ENCODE measurements at regions not wholly inside any gene's neighbourhood (a gene's known extent, or its start where the extent isn't known, plus 50 kb on each side); places are given as distances from the start of the nearest gene placed in this dataset.

DNA sequence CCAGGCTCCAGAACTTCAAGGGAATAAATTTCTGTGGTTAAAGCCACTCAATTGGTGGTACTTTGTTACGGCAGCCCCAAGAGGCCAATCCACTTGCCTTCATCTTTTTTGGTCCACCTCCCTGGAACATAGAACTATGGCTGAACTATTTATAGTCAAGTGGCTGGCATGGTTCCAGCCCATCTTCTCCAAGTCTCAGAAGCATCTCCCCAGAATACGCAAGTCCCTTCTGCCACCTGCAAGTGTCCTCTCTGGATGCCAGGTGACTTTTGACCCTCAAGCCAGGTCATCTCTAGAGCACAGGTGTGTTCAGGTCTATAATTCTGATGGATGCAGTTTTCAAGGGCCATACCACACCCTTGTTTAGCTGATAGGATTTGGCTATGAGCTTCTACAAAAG, 371.5 kb downstream of the AACS start:
- DNase-seq: no peak

DNA sequence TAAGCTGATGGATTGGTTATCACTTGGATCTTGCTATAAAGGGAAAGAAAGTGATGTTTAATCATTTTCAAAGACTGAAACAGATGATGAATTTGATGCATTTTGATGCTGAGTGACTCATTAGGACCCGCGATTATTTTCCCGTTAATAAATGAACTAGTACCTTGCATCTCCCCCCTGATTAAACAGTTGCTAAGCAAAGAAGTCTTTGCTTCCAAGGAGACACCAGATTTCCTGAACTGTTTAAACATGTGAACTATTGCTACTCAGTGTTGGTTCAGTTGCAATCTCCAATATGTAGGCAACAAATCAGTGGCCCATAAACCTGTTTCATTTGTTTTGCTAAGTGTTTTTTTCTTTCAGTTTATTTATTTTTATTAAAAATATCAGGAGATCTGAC, 375.2 kb downstream of the AACS start:
- no peak for DNase-seq

DNA sequence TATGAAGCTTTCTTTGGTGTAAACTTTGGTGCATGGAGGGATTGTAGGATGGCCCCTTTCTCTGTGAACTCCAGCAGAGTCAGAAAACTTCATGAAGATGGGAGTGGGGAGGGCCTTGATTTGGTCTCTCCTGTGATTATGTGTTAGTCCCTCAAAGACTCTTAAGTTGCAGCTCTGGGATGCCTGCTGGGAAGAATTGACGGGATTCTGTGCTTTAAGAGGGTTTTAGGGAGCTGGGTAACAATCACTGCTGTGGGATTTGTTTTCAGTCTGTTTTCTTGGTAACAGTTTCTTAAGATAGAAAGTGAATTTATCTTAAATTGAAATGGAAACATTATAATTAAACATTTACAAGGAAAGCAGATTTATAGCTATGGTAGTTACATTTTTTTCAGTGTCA, 378.1 kb downstream of the AACS start:
- no peak for DNase-seq

DNA sequence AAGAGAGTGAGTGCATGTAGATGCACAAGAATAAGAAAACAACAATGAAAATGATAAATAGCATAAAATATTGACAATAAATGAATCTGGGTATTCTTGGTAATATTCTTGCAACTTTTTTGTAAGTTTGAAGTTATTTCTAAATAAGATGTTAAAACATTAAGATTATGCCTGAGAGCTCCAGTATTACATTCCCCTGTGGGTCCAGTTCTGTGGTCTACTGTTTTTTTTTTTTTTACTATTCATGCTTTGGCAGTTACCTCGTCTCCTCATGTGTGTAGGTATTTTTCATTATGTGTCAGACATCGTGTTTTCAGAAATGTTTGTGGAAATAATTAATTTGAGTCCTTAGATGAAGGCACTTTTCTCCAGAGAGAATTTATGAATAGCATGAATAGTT, 386.2 kb downstream of the AACS start:
- no peak for DNase-seq

DNA sequence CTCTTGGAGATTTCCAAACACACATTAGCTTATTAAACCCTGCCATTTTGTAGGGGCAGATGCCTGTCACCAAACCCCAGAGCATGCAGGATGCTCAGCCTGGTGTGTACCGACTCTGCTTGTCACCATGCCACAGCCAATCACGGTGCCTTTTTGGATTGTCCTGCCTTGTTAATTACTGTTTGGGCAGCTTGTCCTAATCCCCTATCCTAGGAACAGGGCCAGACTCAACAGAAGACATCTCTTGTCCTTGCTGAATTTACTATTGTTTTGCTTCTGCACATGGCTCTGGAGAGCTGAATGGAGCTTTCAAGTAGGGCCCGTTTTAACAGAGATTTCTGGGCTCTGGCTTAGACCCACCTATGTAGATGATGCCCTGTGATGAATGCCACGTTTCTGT, 388.5 kb downstream of the AACS start:
- DNase-seq: no peak

DNA sequence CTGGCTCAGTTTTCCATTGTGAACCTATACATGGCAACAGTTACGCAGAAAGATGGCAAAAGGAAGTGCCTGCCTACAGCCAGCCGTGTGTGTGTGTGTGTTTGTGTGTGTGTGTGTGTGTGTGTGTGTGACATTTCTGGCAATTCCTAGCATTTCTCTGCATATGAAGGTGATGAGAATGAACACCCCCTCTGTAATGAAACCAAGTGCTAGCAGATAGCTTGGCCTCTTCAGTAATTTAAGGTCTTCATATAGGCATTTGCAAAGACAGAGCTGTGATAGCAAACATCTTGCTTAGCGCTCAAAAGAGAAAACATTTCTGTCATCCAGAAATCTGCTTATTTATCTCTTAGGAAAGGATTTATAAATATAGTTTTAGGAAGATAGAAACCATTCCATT, 389.1 kb downstream of the AACS start:
- no peak for DNase-seq

DNA sequence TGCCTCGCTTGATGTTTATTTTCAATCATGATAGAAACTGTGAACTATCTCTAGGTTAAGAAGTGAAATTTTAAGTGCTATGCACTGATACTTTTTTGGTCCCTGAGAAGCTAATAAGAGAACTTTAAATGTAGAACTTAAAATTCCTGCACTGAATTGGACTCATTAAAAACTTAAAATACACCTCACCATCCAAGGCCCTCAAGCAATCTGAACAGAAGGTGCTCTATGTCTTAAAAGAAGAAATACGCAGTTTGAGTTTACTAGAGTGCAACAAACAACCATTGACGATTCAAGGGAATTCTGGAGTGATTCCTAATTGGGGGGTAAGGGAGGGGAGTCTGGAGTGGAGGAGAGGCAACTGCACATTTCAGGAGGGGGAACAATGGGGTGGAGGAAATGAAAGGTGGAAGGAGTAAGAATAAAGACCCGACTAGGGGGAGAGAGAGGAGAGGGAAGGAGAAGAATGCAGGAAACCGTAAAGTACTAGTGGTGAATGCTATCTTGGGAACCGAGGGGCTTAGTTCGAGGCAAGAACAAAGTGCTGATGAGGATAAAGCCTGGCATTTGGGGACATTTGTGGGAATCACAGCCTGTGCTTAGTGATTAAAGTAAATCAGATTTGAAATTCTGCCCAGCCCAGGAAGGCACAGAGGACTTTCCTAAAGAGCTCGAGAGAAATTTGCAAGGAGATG, 389.7 kb downstream of the AACS start:
- no peak for DNase-seq

DNA sequence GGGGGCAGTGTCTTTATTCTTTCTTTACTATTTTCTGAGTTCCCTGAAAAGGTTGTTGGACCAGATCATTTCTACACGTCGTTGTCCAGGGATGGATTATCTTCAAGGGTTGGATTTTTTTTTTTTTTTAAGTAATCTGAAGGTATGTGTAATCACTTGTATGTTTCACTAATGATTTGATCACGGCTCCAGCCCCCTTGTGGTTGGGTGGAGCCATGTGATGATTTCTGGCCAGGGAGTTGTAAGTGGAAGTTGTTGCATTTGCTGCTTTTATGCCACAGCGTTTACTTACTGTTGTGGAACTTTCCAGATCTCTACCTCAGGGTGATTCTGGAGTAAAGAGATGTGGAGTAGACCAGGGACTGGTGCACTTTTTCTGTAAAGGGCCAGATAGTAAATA, 390.3 kb downstream of the AACS start:
- DNase-seq: no peak

DNA sequence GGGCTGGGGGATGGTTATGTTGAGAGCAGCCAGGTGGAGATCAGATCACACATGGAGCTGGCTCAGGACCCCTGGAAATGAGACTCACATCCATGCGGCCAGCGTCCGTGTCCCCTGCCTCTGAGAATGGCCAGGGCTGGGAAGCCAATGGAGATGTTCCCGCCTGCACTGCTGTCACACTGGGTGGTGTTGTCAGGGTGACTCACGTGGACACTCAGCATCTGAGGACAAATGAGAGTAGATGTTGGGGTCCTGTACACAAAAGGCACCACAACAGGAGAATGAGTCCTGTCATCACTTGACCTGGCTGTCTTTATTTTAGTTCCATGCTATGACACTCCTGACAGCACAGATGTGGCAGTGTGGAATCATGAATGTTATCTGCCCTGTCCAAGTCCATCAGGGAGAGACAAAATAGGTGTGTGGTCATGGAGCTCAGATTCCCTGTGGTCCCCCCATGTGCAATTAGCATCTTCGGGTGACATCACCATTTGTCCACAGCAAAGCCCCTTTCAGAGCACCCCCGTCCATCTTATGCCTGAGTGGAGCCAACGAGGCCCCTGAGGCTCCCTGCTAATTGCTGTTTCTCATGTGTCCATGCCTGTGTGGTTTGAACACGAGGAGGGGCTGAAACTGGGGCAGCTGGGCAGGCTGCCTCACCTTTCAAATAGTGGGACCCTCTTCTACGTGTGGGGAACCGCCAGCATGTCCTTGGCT, 393.5 kb downstream of the AACS start:
- DNase-seq: no peak

DNA sequence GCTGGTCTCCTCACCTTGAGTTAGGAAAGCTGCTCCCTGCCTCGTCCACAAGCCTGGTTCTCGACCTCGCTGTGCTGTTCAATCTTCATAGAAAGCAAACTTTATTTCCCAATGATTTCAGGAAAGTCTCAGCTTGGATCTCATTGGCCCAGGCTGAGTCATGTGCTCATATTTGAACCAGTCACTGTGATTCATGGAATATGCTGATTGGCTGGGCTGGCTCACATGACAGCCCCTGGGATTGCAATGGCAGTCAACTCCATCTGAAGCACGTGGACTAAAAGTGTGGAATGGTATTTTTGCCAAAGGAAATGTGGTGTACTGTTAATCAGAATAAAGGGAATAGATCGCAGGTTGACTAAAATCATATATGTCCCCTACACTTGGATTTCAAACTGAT, 396.6 kb downstream of the AACS start:
- DNase-seq: no peak

DNA sequence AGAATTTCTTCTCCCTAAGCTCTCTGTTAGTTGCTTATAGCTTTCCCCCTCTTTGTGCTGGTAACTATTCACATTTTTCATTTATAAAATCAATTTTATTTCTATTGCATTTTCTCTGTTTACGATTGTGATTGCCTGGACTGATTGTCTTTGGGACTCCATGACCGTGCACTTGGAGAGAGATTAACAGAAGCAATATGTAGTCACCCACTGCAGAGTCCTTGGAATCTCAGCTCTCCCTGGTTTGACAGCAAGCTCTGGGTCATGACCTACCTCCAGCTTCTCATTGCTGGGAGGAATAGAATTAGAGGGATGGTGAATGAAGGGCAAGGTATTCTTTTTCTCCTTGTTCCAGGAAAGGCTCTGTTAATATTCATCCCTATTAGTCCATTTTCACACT, 398.2 kb downstream of the AACS start:
- no peak for DNase-seq

DNA sequence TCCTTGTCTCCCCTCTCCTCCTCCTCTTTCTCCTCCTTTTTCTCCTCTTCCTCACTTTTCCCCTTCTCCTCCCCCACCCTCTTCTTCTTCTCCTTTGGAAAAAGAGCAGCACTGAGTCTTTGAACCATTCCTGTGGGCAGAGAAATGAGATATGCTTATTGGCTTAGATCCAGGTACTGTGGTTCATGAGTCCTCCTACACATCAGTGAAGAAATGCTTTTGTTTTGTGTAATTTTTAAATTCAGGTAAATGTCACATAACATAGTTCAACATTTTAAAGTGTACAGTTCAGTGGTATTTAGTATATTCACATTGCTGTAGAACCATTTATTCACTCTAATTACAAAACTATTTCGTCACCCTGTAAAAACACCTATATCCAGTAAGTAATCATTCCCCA, 402.1 kb downstream of the AACS start:
- DNase-seq: no peak

DNA sequence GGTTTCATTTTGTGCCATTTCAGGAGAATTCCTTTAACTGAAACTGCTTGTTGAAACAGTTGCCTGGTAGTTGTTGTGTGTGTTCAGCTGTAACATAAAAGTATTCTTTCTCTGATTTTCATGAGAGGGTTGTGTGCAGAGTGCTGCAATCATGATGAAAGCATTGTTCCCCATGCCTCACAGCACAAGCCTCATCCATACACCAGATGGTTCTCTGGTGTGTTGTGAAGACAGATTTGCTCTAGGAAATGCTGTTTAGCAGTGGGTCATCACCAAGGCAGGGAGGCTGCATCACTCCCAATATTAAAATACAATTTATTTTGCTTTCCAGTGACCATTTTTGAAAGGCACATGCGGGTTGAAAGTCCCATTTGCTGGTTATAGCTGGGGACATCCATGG, 404.4 kb downstream of the AACS start:
- no peak for DNase-seq

DNA sequence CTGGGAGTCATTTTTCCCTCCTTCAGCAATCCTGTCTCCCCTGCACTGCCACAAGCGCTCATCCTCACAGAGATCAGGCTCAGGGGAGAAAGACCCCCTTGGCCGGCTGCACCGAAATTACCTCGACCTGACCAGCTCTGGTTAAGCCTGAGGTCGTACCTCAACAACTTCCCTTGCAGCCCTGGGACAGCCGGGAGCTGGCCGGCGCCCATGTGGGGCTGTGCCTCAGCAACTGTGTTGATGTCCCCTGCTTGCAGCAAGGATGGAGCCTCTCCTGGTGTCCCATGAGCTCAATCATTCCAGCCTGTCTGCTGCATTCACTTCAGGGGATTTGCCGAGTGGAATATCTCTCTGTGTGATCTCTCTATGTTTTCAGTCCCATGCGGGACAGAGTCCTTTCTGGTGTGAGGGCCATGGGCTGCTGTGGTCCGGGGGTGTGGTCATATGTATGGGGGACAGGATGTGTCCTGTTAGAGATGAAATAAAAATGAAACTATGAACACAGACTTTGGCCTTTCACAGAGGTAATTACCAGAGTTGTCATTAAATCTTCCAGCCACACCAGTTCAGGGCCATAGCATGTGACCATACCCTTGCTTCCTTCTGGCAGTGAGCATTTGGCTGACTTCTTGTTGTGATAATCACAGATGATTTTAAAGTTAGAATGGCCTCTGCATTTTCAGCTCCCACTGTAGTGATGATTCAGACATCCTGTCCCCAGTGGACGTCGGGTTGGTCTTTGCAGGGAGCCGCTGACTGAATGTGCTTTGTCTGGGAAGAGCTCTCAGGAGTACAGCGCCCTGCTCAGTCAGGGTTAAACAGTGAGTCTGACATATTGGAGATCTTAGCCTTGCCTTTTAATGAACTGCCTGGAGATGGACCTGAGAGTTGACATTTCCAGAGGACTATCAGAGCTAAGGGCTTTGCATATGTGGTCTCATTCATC, 405.9 kb downstream of the AACS start:
- DNase-seq: no peak

DNA sequence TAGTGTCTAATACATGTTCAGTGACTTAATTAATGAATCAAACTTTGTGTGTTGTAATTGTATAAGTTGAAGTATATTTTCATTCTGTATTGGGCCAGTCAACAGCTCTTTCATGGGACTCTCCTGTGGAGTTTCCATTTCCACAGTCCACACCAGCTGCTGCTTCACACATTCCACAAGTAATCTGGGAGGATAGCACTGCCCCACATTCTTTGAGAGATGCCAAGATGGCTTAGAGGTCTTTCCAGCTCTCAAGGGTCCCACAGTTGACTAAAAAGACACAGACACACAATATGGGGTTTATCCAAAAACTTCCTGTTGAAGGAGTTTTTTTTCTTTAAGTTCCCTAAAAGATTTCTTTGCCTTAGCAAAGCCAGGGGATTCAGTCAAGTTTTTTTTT, 408.3 kb downstream of the AACS start:
- DNase-seq: no peak

DNA sequence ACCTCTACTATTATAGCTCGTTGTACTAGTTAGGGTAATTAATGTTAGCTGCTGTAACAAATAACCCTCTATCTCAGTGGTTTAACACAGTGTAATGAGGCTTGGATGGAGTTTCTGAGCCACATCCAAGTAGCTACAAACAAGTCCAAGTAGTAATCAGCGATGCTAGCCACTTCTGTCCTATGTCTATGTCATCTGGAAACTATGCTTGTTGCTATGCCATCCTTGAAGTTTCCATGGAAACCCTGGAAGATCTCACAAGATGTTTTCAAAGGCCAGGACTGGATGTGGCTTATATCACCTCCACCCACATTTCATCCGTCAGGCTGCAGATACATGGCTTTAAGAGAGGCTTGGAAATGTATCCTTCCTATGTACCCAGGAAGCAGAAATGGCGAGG, 422.1 kb downstream of the AACS start:
- no peak for DNase-seq

DNA sequence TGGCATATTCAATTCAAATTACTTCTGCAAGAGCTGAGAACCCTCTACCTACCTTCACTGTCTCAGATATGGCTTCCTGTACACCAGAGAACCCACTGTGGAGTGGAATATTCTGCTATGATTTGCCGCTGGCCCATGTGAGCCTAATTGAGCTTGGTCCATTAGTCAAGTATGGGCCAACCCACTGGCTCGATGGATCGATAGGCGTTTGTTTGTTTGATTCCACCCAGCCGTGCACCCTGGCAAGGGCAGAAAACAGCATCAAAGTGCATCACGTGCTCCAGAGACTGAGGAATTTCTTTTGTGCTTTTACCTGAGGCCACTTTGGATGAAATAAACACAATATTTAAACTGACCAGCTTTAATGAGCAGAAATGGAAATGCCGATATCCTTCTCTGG, 426.3 kb downstream of the AACS start:
- no peak for DNase-seq

DNA sequence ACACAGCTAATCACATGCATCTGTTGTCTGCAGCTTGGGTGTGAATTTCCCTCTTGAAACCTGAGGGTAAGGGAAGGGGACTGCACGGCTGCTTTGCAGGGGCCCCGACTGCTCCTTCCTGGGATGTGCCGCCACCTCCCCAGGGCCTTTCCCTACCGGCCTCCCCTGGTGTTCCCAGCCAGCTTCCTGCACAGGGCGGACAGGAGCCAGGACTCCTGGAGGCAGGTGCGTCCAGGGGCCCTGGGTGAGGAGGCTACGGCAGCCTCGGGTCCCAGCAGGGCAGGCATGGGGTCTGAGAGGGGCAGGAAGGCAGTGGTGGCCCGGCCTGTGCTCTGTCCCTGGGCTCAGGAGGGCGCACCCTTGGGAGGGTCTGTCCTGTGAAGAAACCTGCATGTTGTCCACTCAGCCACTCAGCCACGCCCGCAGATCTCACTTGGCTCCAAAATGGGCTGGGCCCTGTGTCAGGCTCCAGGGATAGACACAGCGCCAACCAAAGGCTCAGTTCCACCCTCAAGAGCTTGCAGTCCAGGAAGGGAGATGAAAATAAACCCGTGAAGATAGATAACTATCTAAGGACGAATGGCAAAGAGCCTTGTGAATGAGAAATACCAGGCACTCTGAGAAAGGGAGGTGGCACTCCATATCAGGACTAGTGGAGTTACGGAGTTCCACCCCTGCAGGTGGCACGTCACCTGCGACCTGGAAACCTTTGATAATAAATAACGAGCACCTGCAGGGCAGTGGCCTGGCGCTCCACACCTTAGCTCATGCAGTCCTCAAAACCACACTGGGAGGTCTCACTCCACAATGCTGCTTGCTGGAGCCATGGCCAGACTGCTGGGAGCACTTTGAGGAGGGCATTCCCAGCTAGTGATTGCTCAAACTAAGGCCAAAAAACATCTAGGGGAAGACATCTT, 427.4 kb downstream of the AACS start:
- DNase-seq: no peak

DNA sequence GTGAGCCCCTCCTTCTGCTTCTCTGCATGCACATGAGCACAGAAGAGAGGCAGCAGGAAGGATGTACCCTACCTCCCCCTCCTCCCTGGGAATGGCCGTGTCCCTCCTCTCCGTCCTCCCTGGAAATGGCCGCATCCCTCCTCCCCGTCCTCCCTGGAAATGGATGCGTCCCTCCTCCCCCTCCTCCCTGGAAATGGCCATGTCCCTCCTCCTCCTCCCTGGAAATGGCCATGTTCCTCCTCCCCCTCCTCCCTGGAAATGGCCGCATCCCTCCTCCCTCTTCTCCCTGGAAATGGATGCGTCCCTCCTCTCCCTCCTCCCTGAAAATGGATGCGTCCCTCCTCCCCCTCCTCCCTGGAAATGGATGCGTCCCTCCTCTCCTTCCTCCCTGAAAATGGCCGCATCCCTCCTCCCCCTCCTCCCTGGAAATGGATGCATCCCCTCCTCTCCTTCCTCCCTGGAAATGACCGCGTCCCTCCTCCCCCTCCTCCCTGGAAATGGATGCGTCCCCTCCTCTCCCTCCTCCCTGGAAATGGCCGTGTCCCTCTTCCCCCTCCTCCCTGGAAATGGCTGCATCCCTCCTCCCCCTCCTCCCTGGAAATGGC, 428.6 kb downstream of the AACS start:
- DNase-seq: no peak

DNA sequence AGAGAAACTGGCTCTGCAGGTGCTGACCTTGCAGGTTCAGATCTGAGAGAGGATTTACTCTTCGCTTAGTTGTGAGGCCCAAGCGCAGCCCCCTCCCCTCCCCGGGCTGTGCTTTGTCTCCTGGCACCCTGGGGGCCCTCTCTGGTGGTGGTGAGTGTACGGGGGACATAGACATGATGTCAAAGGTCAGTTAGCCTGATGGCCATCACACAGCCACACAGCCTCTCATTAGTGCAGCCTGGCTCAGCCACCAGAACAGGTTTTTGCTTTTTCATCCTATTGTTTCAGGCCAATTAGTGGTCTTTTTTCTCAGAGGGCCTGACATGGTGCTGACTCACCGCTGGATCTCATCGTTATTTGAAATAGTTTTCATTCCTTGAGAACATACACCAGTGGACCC, 437.9 kb downstream of the AACS start:
- DNase-seq: no peak

DNA sequence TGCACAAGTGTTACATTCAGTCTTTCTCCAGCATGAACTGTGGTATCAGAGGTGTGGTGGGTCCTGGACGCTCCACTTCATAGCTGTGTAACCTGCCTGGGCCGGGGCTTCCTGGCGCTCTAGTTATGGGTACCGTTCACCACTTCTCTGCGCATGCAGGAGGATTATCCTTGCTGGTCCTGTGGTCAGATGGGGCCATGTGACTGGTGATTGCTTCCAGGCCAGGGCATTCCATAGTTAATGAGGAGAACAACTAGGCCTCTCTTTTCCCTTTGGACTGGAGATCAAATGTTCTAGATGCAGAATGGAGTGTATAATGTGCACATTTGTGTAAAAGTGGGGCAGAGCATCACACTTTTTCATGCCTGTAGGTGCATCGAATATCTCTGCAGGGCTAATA, 444.0 kb downstream of the AACS start:
- DNase-seq: no peak
